ENCODE measurements at regions not wholly inside any gene's neighbourhood (a gene's known extent, or its start where the extent isn't known, plus 50 kb on each side); places are given as distances from the start of the nearest gene placed in this dataset.

DNA sequence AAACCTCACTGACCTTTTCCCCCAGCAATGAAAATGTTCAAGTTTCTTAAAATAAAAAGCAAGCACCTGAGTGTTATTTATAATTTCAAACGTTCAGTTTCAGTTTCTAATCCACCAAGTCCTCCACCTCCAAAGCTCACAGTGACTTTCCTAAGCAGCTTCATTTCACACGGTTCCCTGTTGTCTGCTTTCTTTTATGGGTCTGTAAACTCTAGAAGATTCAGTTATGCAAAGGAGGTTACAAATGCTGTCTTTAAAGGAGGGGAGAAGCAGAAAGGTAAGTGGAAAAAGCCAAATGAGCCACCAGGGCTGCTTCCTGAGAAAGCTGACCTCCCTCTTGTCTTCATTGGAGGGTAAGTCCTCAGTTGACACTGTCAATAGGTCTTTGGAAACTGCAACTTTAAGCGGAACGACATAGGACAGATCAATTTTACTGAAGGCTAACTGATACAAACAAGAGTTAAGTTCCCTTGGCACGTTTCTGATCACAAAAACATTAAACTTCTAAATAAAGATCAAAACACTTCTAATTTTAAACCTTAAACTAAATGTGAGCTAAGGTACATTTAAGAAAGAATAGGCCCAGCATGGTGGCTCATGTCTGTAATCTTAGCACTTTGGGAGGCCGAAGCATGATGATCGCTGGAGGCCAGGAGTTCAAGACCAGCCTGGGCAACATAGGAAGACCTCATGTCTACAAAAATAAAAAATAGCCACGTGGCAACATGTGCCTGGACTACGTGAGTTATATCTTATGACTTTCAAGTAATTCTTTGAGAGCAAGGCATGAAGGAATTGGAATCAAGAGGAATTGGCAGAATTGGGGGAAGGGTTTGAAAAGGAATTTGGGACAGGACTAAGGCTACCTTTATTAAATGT lies 151.9 kb upstream of the UBE2E1 start:
- WGBS, 2 experiments (ENCODE audit: insufficient coverage in 2 of 2), result 67 to 96% methylated on average over 3 to 9 of the region's 9 CpGs
- H3K4me3 ChIP-seq (ENCODE audit: extremely low read depth, insufficient read depth, low read length, poor library complexity, severe bottlenecking), result no peak overlapping the region
- H3K36me3 ChIP-seq (ENCODE audit: control insufficient read depth, insufficient read depth, low read length), result no peaks in the 10 kb centered on the region
- peaks cover 8% of the 10 kb centered on the region for H3K4me1 ChIP-seq (ENCODE audit: control insufficient read depth, insufficient read depth, low read length, poor library complexity, severe bottlenecking)
- H3K9me3 ChIP-seq (ENCODE audit: control insufficient read depth, low read length), result no peaks in the 10 kb centered on the region
- H3K27ac ChIP-seq (ENCODE audit: low read depth, low read length, severe bottlenecking), result no peak overlapping the region

DNA sequence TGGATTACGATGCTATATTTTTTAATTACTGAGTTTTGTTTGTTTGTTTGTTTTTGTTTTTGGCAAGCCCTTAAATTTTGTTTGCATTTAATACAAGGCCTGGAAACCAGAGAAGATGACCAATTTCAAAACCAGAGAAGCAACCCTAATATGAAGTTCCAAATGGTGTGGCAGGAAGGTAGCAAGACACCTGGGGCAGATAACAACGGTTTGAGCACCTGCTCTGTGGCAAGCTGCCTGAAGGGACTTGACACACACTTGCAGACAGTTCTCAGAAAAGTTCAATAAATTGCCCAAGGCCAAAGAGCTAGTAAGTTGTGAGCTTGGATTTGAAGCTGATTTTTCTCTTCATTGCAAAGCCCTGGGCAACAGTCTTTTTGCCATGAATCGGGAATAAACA lies 151.2 kb upstream of the UBE2E1 start:
- H3K36me3 ChIP-seq (ENCODE audit: control insufficient read depth, insufficient read depth, low read length), result no peaks in the 10 kb centered on the region
- no peak overlapping the region for H3K4me3 ChIP-seq (ENCODE audit: extremely low read depth, insufficient read depth, low read length, poor library complexity, severe bottlenecking)
- WGBS, 2 experiments (ENCODE audit: insufficient coverage in 2 of 2), result 83 to 95% methylated on average over 1 of the region's 3 CpGs
- no peaks in the 10 kb centered on the region for H3K9me3 ChIP-seq (ENCODE audit: control insufficient read depth, low read length)
- peaks cover 8% of the 10 kb centered on the region for H3K4me1 ChIP-seq (ENCODE audit: control insufficient read depth, insufficient read depth, low read length, poor library complexity, severe bottlenecking)
- no peak overlapping the region for H3K27ac ChIP-seq (ENCODE audit: low read depth, low read length, severe bottlenecking)

DNA sequence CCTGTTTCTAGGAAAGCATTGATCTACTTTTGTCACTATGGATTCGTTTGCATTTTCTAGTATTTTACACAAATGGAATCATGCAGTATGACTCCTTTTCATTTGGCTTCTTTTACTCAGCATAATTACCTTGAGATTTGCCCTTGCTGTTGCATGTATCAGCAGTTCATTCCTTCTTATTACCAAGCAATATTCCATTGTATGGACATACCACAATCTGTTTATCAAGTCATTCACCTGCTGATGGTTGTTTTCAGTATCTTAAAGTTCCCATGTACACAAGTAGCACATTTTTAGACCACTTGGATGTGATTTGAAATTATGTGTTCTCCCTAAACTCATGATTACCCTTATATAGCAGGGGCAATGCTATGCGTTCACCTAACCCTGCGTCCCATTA lies 150.0 kb upstream of the UBE2E1 start:
- H3K9me3 ChIP-seq (ENCODE audit: control insufficient read depth, low read length), result no peaks in the 10 kb centered on the region

DNA sequence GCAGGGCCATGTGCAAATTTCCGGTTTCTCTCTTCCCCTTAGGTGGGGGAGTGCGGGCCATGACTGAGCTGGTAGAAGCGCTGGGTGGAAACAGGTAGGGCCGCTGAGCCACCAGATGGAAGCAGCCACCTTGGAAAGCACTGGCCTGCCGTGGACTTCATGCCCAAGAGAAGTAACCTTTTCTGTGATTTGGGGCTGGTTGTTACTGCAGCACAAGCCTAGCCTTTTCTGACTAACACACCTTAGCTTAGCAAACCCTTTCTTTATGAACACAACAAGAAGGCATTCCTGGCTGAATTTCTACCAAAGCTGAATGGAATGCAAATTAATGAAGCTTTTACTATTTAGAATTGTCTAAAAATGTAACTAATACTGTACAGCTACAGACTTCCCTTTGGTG lies 149.6 kb upstream of the UBE2E1 start:
- H3K4me3 ChIP-seq (ENCODE audit: extremely low read depth, insufficient read depth, low read length, poor library complexity, severe bottlenecking), result no peak overlapping the region
- H3K27ac ChIP-seq (ENCODE audit: low read depth, low read length, severe bottlenecking), result no peak overlapping the region
- no peaks in the 10 kb centered on the region for H3K4me1 ChIP-seq (ENCODE audit: control insufficient read depth, insufficient read depth, low read length, poor library complexity, severe bottlenecking)
- H3K9me3 ChIP-seq (ENCODE audit: control insufficient read depth, low read length), result no peaks in the 10 kb centered on the region
- 85 to 88% methylated on average over 4 to 5 of the region's 5 CpGs for WGBS, 2 experiments (ENCODE audit: insufficient coverage in 2 of 2)
- H3K36me3 ChIP-seq (ENCODE audit: control insufficient read depth, insufficient read depth, low read length), result no peaks in the 10 kb centered on the region

More for the DNA sequence above, 150.0 kb upstream of the UBE2E1 start:
- Histone ChIP-seq H3K4me1 (ENCODE audit: control insufficient read depth, insufficient read depth, low read length, poor library complexity, severe bottlenecking) (peaks cover 1% of the 10 kb centered on the region), H3K4me3 (ENCODE audit: extremely low read depth, insufficient read depth, low read length, poor library complexity, severe bottlenecking) (no peak overlapping the region), H3K36me3 (ENCODE audit: control insufficient read depth, insufficient read depth, low read length) (no peaks in the 10 kb centered on the region), H3K27ac (ENCODE audit: low read depth, low read length, severe bottlenecking) (no peak overlapping the region)
- 90 to 94% methylated on average over 2 to 3 of the region's 3 CpGs for WGBS, 2 experiments (ENCODE audit: insufficient coverage in 2 of 2)

DNA sequence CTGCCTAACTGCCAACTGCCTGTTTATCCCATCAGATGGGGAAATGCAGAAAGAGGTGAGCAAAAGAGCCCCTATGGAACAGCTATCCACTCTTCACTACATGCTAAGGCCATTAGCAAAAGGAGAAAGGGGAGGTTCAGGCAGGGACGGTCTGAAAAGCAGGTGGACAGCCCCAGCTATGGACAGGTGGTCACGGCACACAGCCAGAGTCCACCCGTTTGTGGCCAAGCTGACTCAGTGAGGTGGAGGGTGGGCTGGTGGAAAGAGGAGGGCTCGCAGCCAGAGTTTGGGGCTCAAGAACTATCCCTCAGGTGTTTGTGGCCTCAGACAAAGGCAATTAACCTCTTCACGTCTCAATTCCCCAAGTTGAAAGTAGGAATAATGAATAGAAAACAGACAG lies 148.9 kb upstream of the UBE2E1 start:
- Histone ChIP-seq H3K36me3 (ENCODE audit: control insufficient read depth, insufficient read depth, low read length) (no peaks in the 10 kb centered on the region), H3K4me1 (ENCODE audit: control insufficient read depth, insufficient read depth, low read length, poor library complexity, severe bottlenecking) (no peaks in the 10 kb centered on the region), H3K27ac (ENCODE audit: low read depth, low read length, severe bottlenecking) (no peak overlapping the region), H3K4me3 (ENCODE audit: extremely low read depth, insufficient read depth, low read length, poor library complexity, severe bottlenecking) (no peak overlapping the region), H3K9me3 (ENCODE audit: control insufficient read depth, low read length) (no peaks in the 10 kb centered on the region)
- 97 to 100% methylated on average over 1 to 3 of the region's 5 CpGs for WGBS, 2 experiments (ENCODE audit: insufficient coverage in 2 of 2)

DNA sequence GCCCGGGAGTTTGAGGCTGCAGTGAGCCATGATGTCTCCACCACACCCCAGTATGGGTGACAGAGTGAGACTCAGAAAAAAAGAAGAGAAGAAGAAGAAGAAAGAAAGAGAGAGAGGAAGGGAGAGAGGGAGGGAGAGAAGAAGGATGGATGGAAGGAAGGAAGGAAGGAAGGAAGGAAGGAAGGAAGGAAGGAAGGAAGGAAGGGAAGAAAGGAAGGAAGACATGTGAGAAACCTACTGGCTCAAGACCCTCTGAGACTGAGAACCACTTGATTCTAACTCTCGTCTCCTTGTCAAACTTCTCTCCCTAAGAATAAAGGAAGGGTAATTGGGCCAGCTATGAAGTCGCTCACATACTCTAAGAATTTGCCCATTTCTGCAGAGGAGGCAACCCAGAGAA lies 148.1 kb upstream of the UBE2E1 start:
- WGBS, 2 experiments (ENCODE audit: insufficient coverage in 2 of 2), result 100% methylated on average over 3 of the region's 3 CpGs; no CpG with 5 or more reads in 1 of the 2 experiments
- no peak overlapping the region for H3K27ac ChIP-seq (ENCODE audit: low read depth, low read length, severe bottlenecking)
- no peaks in the 10 kb centered on the region for H3K36me3 ChIP-seq (ENCODE audit: control insufficient read depth, insufficient read depth, low read length)
- H3K4me1 ChIP-seq (ENCODE audit: control insufficient read depth, insufficient read depth, low read length, poor library complexity, severe bottlenecking), result no peaks in the 10 kb centered on the region
- H3K4me3 ChIP-seq (ENCODE audit: extremely low read depth, insufficient read depth, low read length, poor library complexity, severe bottlenecking), result no peak overlapping the region
- no peaks in the 10 kb centered on the region for H3K9me3 ChIP-seq (ENCODE audit: control insufficient read depth, low read length)

DNA sequence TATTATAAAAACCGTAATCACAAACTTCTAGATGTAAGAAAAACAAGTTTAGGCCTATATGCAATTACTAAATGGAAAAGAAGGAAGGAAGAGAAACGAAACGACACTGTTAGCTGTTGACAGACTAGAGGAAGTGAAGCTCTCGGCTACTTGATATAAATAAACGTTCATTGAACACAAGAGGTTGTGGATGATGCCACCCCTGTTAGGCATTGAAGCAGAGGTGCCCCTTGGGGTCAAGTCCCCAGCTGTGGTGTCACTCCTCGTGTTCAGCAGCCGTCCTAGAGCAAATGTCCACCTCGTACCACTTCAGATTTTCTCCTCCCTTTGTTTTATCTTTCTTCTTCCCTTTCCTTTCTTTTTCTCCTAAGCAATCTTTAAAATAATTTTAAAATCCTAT lies 146.5 kb upstream of the UBE2E1 start:
- H3K9me3 ChIP-seq (ENCODE audit: control insufficient read depth, low read length), result no peaks in the 10 kb centered on the region
- no peak overlapping the region for H3K4me3 ChIP-seq (ENCODE audit: extremely low read depth, insufficient read depth, low read length, poor library complexity, severe bottlenecking)
- peaks cover 1% of the 10 kb centered on the region for H3K4me1 ChIP-seq (ENCODE audit: control insufficient read depth, insufficient read depth, low read length, poor library complexity, severe bottlenecking)
- 86 to 89% methylated on average over 7 of the region's 8 CpGs for WGBS, 2 experiments (ENCODE audit: insufficient coverage in 2 of 2)
- H3K36me3 ChIP-seq (ENCODE audit: control insufficient read depth, insufficient read depth, low read length), result no peaks in the 10 kb centered on the region
- no peak overlapping the region for H3K27ac ChIP-seq (ENCODE audit: low read depth, low read length, severe bottlenecking)

DNA sequence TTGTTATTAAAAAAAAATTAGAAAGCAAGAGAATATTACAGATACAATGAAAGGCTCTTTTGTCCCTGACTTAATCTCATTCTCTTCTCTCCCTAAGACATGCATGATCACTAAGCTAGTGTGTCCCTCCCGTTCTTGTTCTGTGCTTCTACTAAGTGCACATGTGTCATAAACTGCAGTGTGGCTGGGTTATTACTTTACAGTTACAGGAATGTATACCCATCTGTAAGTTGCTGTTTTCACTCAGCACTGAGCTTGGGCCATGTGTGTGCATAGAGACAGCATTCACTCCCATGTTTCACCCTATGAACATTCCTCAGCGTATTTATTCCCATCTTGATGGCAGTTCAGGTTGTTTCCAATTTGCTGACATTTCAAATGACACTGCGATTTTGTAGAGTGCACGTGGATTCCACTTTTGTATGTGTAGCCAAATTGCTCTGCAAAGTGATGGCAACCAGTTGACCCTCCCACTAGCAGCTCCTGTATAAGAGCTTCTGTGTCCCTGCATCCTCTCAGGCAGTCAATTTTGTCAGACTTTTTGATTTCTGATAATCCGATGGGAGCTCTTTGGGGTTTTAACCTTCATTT lies 145.8 kb upstream of the UBE2E1 start:
- no peaks in the 10 kb centered on the region for H3K9me3 ChIP-seq (ENCODE audit: control insufficient read depth, low read length)
- no peak overlapping the region for H3K4me3 ChIP-seq (ENCODE audit: extremely low read depth, insufficient read depth, low read length, poor library complexity, severe bottlenecking)
- 94% methylated on average over 4 of the region's 5 CpGs for WGBS, 2 experiments (ENCODE audit: insufficient coverage in 2 of 2)
- no peak overlapping the region for H3K27ac ChIP-seq (ENCODE audit: low read depth, low read length, severe bottlenecking)
- no peaks in the 10 kb centered on the region for H3K36me3 ChIP-seq (ENCODE audit: control insufficient read depth, insufficient read depth, low read length)
- peaks cover 5% of the 10 kb centered on the region for H3K4me1 ChIP-seq (ENCODE audit: control insufficient read depth, insufficient read depth, low read length, poor library complexity, severe bottlenecking)

DNA sequence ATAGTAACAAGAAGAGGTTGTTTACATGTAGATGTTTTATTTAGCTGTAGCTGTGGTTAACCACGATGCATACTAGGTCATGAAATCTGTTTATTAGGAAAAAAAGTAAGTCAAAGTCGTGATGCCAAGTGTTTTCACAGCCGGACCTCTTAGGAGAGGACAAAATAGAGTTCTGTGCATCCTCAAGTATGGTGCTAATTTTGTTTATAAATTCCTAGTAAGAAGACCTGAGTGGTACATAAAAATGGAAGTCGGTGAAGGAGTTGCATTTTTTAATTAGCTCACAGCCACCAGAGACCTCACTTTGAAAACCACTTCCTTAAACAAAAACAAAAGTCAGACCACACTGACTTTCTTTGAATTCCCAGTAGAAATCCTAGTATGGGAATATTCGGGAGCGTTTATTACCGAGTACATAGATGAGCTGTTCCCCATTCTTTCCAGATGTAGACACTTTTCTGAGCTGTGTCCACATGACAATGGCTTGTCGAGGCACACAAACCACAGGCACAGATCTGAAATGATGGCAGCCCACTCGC lies 143.6 kb upstream of the UBE2E1 start:
- Histone ChIP-seq H3K9me3 (ENCODE audit: control insufficient read depth, low read length) (no peaks in the 10 kb centered on the region), H3K27ac (ENCODE audit: low read depth, low read length, severe bottlenecking) (no peak overlapping the region), H3K4me3 (ENCODE audit: extremely low read depth, insufficient read depth, low read length, poor library complexity, severe bottlenecking) (no peak overlapping the region), H3K36me3 (ENCODE audit: control insufficient read depth, insufficient read depth, low read length) (no peaks in the 10 kb centered on the region), H3K4me1 (ENCODE audit: control insufficient read depth, insufficient read depth, low read length, poor library complexity, severe bottlenecking) (peaks cover 5% of the 10 kb centered on the region)
- 88 to 97% methylated on average over 8 of the region's 9 CpGs for WGBS, 2 experiments (ENCODE audit: insufficient coverage in 2 of 2)

DNA sequence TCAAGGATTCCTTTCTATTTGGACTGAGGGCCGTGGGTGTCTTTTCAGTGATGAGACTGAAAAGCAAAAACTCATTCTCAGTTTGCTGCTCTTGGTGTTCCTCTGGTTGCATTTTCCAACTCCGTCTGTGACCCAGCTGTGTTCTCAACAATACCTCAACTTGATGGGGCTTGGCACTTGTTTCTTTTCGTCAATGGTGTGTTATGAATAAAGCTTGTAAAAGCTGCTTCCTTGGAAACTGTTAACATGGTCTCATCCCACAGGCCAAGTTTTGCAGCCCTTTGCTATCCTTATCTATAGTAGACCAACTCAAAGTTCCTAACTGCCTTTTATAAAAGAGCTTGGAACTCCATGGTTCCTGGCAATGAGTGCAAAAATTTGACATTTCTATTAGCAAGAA lies 142.5 kb upstream of the UBE2E1 start:
- Histone ChIP-seq H3K9me3 (ENCODE audit: control insufficient read depth, low read length) (no peaks in the 10 kb centered on the region), H3K36me3 (ENCODE audit: control insufficient read depth, insufficient read depth, low read length) (no peaks in the 10 kb centered on the region), H3K4me1 (ENCODE audit: control insufficient read depth, insufficient read depth, low read length, poor library complexity, severe bottlenecking) (peaks cover 5% of the 10 kb centered on the region), H3K27ac (ENCODE audit: low read depth, low read length, severe bottlenecking) (no peak overlapping the region), H3K4me3 (ENCODE audit: extremely low read depth, insufficient read depth, low read length, poor library complexity, severe bottlenecking) (no peak overlapping the region)
- 100% methylated on average over 1 of the region's 3 CpGs; no CpG with 5 or more reads in 1 of the 2 experiments for WGBS, 2 experiments (ENCODE audit: insufficient coverage in 2 of 2)

All from mesodermal cell (in vitro differentiated cells).